GM21723 (cell line): ENCODE measurements at regions not wholly inside any gene's neighbourhood (a gene's known extent, or its start where the extent isn't known, plus 50 kb on each side); places are given as distances from the start of the nearest gene placed in this dataset.

Source experiments
- ATAC-seq: cut with Tn5 transposase; IDR thresholded peaks from one replicate; pipeline ENCODE4 v1.9.1; 2021; ENCODE audit warnings: mild to moderate bottlenecking, moderate library complexity; ENCODE audit not compliant: unreplicated experiment

GRCh38 chr1:55503663-55504305, 288.6 kb upstream of the USP24 start:
- ATAC-seq = no peak

GRCh38 chr1:55500601-55501000, 285.4 kb upstream of the USP24 start:
- ATAC-seq = no peak

- ATAC-seq = no peak
Measured at GRCh38 chr1:55490547-55490946, 275.4 kb upstream of the USP24 start.

GRCh38 chr1:55484173-55484572, 269.0 kb upstream of the USP24 start:
- no peak for ATAC-seq

GRCh38 chr1:55483523-55483922, 268.4 kb upstream of the USP24 start:
- no peak for ATAC-seq

- ATAC-seq = no peak
Measured at GRCh38 chr1:55481634-55482033, 266.5 kb upstream of the USP24 start.

- no peak for ATAC-seq
Measured at GRCh38 chr1:55480029-55480795, 265.0 kb upstream of the USP24 start.

GRCh38 chr1:55478742-55479141, 263.6 kb upstream of the USP24 start:
- ATAC-seq = no peak

- ATAC-seq = no peak
Measured at GRCh38 chr1:55477953-55478352, 262.8 kb upstream of the USP24 start.

- ATAC-seq = no peak
Measured at GRCh38 chr1:55476445-55477015, 261.4 kb upstream of the USP24 start.

GRCh38 chr1:55474168-55474786, 259.1 kb upstream of the USP24 start:
- ATAC-seq = no peak

- ATAC-seq = no peak
Measured at GRCh38 chr1:55473661-55474060, 258.5 kb upstream of the USP24 start.

GRCh38 chr1:55472784-55473183, 257.6 kb upstream of the USP24 start:
- no peak for ATAC-seq

GRCh38 chr1:55472115-55472514, 257.0 kb upstream of the USP24 start:
- ATAC-seq = no peak

- no peak for ATAC-seq
Measured at GRCh38 chr1:55468142-55468795, 253.1 kb upstream of the USP24 start.

GRCh38 chr1:55466921-55467320, 251.8 kb upstream of the USP24 start:
- ATAC-seq = no peak

- ATAC-seq = no peak
Measured at GRCh38 chr1:55466373-55466772, 251.2 kb upstream of the USP24 start.

- no peak for ATAC-seq
Measured at GRCh38 chr1:55464550-55464949, 249.4 kb upstream of the USP24 start.

GRCh38 chr1:55463814-55464475, 248.8 kb upstream of the USP24 start:
- ATAC-seq = no peak

GRCh38 chr1:55457874-55458273, 242.7 kb upstream of the USP24 start:
- ATAC-seq = no peak

- no peak for ATAC-seq
Measured at GRCh38 chr1:55456971-55457370, 241.8 kb upstream of the USP24 start.
